HepG2 (cell line): ENCODE measurements at regions not wholly inside any gene's neighbourhood (a gene's known extent, or its start where the extent isn't known, plus 50 kb on each side); places are given as distances from the start of the nearest gene placed in this dataset.

ENCODE experiments used
- ATAC-seq: fragments of 200-7000 bp; cut with Tn5 transposase; 3 replicates; pipeline ENCODE4 v1.9.1; 2020; ENCODE audit warnings: mild to moderate bottlenecking, moderate library complexity
- BruUV-seq: library from RNA; stranded (reverse); fragments of 400-500 nt; replicated peaks from 2 replicates; lab custom pipeline; 2021; lab: Mats Ljungman, UMichigan
- CTCF ChIA-PET: fragments of 300-600 bp; formaldehyde crosslinking; extraction: SDS; loops from one replicate; lab custom pipeline; 2021; ENCODE audit warnings: low total read pairs, inconsistent platforms, low intra/inter-chr PET ratio; lab: Yijun Ruan, JAX
- POLR2A ChIA-PET: fragments of 350-600 bp; sonication (Branson Sonifier 250); formaldehyde crosslinking; loops from one replicate; lab custom pipeline; 2020; ENCODE audit warnings: antibody characterized with exemption, inconsistent platforms; lab: Yijun Ruan, JAX
- DNase-seq: peaks from one replicate; pipeline ENCODE4 v3.0.0-alpha.2; 2015; ENCODE audit warnings: low spot score
- FAIRE-seq: peaks from 3 replicates; lab custom pipeline; 2011; peaks lifted over from hg19 to GRCh38; lab: Jason Lieb, UNC
- H2AFZ ChIP-seq: one replicate; pipeline ENCODE4 v1.6.1; 2011; ENCODE audit warnings: low read length, inconsistent platforms
- H3K27ac ChIP-seq: fragments of 300-600 bp; 3 replicates; pipeline ENCODE4 v1.8.0; 2011; ENCODE audit warnings: mixed run types, mild to moderate bottlenecking, mixed read lengths, low read length, inconsistent platforms; ENCODE audit not compliant: insufficient read depth; ENCODE audit errors: extremely low read length
- H3K27me3 ChIP-seq, 2 experiments: fragments of 200-600 bp in 1 of 2; 2 replicates in 1 of 2; 3 replicates in 1 of 2; pipeline versions ENCODE4 v1.6.0 to v1.8.0; 2011; ENCODE audit warnings: low read length in 2 of 2, mild to moderate bottlenecking in 2 of 2, moderate library complexity in 2 of 2, inconsistent platforms in 1 of 2; ENCODE audit not compliant: insufficient read depth in 2 of 2, control insufficient read depth in 1 of 2
- H3K36me3 ChIP-seq, 2 experiments: fragments of 200-600 bp in 1 of 2; replicated peaks in 1 of 2; 2 replicates in 1 of 2; 3 replicates in 1 of 2; pipeline versions ENCODE4 v1.5.1 to v1.8.0; 2011; ENCODE audit warnings: low read length in 2 of 2, inconsistent platforms in 1 of 2; ENCODE audit not compliant: insufficient read depth in 2 of 2, control insufficient read depth in 1 of 2
- H3K4me1 ChIP-seq: 2 replicates; pipeline ENCODE4 v1.5.1; 2012; ENCODE audit warnings: low read length, inconsistent platforms; ENCODE audit not compliant: insufficient read depth
- H3K4me2 ChIP-seq: 2 replicates; pipeline ENCODE4 v1.6.0; 2011; ENCODE audit warnings: low read depth, low read length, inconsistent platforms
- H3K4me3 ChIP-seq, 3 experiments: fragments of 200-600 bp in 1 of 3; sonication (generic), shearing (Covaris generic) in 1 of 3; replicated peaks in 1 of 3; 2 replicates each; pipeline ENCODE4 v1.5.1; 2011 to 2016; ENCODE audit warnings: low read length in 3 of 3, inconsistent platforms in 2 of 3, low read depth in 2 of 3, mild to moderate bottlenecking in 2 of 3, control low read depth in 1 of 3, mixed read lengths in 1 of 3; ENCODE audit not compliant: insufficient read depth in 1 of 3
- H3K79me2 ChIP-seq: one replicate; pipeline ENCODE4 v1.6.1; 2011; ENCODE audit warnings: low read length, inconsistent platforms; ENCODE audit not compliant: insufficient read depth
- H3K9ac ChIP-seq: 2 replicates; pipeline ENCODE4 v1.6.0; 2011; ENCODE audit warnings: mild to moderate bottlenecking, low read depth, low read length, inconsistent platforms; ENCODE audit not compliant: insufficient read depth
- H3K9me3 ChIP-seq: 2 replicates; pipeline ENCODE4 v1.5.1; 2012; ENCODE audit warnings: mild to moderate bottlenecking, low read length
- H4K20me1 ChIP-seq: 2 replicates; pipeline ENCODE4 v1.6.0; 2011; ENCODE audit warnings: inconsistent platforms, mild to moderate bottlenecking, low read length, moderate library complexity; ENCODE audit not compliant: insufficient read depth
- FOXA3 ChIP-seq: IDR thresholded peaks from 2 replicates; pipeline ENCODE4 v1.6.1; 2016; ENCODE audit warnings: missing genetic modification reagents, missing compliant biosample characterization
- HINFP ChIP-seq: sonication (generic); formaldehyde crosslinking; IDR thresholded peaks from 2 replicates; pipeline ENCODE4 v1.4.0; 2020; ENCODE audit warnings: low read depth, mild to moderate bottlenecking, missing genetic modification reagents
- HMGXB4 ChIP-seq, 2 experiments: sonication (generic) in 1 of 2; formaldehyde crosslinking in 1 of 2; IDR thresholded peaks; 2 replicates each; pipeline versions ENCODE4 v1.4.0 to v1.6.1; 2018 to 2020; ENCODE audit warnings: missing genetic modification reagents in 2 of 2, borderline replicate concordance in 1 of 2, low read depth in 1 of 2, mild to moderate bottlenecking in 1 of 2, missing biosample characterization in 1 of 2
- HNRNPK ChIP-seq: fragments of 200-400 bp; formaldehyde crosslinking; IDR thresholded peaks from 2 replicates; pipeline ENCODE4 v1.6.1; 2018; ENCODE audit warnings: low read length, low read depth, moderate library complexity, mild to moderate bottlenecking; ENCODE audit not compliant: poor library complexity, severe bottlenecking
- HNRNPUL1 ChIP-seq: fragments of 200-400 bp; formaldehyde crosslinking; IDR thresholded peaks from 2 replicates; pipeline ENCODE4 v1.6.1; 2017; ENCODE audit warnings: low read depth, mild to moderate bottlenecking, low read length, moderate library complexity
- MTA3 ChIP-seq: sonication (generic); formaldehyde crosslinking; IDR thresholded peaks from 2 replicates; pipeline ENCODE4 v1.4.0; 2020; ENCODE audit warnings: missing genetic modification reagents
- NCOA1 ChIP-seq: sonication (generic); formaldehyde crosslinking; IDR thresholded peaks from 2 replicates; pipeline ENCODE4 v1.9.0; 2021; ENCODE audit warnings: missing genetic modification reagents
- NFYB ChIP-seq: sonication (generic); formaldehyde crosslinking; IDR thresholded peaks from 2 replicates; pipeline ENCODE4 v1.4.0; 2020; ENCODE audit warnings: missing genetic modification reagents
- POGK ChIP-seq: sonication (generic); formaldehyde crosslinking; conservative IDR thresholded peaks from 2 replicates; pipeline ENCODE4 v1.8.0; 2022; ENCODE audit warnings: mild to moderate bottlenecking, moderate library complexity, missing genetic modification reagents
- SMC3 ChIP-seq: IDR thresholded peaks from 2 replicates; pipeline ENCODE4 v1.6.1; 2011; ENCODE audit warnings: low read length, improper control_type of control experiment
- U2AF2 ChIP-seq: fragments of 200-400 bp; formaldehyde crosslinking; IDR thresholded peaks from 2 replicates; pipeline ENCODE4 v1.6.1; 2017; ENCODE audit warnings: low read depth, mild to moderate bottlenecking, low read length
- ZHX1 ChIP-seq: sonication (generic); formaldehyde crosslinking; IDR thresholded peaks from 2 replicates; pipeline ENCODE4 v1.8.1; 2022; ENCODE audit warnings: low read depth, mild to moderate bottlenecking, missing genetic modification reagents
- ZKSCAN8 ChIP-seq: IDR thresholded peaks from 2 replicates; pipeline ENCODE4 v1.6.1; 2016; ENCODE audit warnings: borderline replicate concordance, missing genetic modification reagents, missing compliant biosample characterization
- ZMAT5 ChIP-seq: sonication (generic); formaldehyde crosslinking; IDR thresholded peaks from 2 replicates; pipeline ENCODE4 v1.5.0; 2020; ENCODE audit warnings: mild to moderate bottlenecking, low read depth, missing genetic modification reagents, borderline replicate concordance
- ZNF546 ChIP-seq: sonication (generic); formaldehyde crosslinking; conservative IDR thresholded peaks from 2 replicates; pipeline ENCODE4 v1.8.1; 2023; ENCODE audit warnings: mild to moderate bottlenecking, missing genetic modification reagents
- WGBS: methylation state at CpG from one replicate; pipeline ENCODE4 v1.1.6; 2017; ENCODE audit warnings: low lambda C conversion rate; 5-methylcytosine and 5-hydroxymethylcytosine counted together
- in situ Hi-C: cut with HindIII; loops from 2 replicates; pipeline ENCODE4 v1.10.0; 2017; ENCODE audit warnings: low pct_unique_long_range_greater_than_20kb; ENCODE audit not compliant: extremely low pct_ligation_motif_present
- intact Hi-C: fragments of 100-400 bp; cut with micrococcal nuclease; formaldehyde crosslinking; loops from one replicate; pipeline ENCODE4 v1.10.0; 2022; ENCODE audit not compliant: unreplicated experiment

GRCh38 chr4:14069886-14070285 lies 442.4 kb upstream of the BOD1L1 start (continued):
- TF ChIP-seq POGK (CRISPR knock-in tag) (no peak), NFYB (CRISPR knock-in tag) (no peak)

GRCh38 chr4:14070289-14070880 lies 442.9 kb upstream of the BOD1L1 start:
- BruUV-seq = no TSS peak
- TF ChIP-seq HNRNPK (no peak), MTA3 (CRISPR knock-in tag) (no peak), ZMAT5 (no peak), FOXA3 (CRISPR knock-in tag) (no peak), U2AF2 (no peak), SMC3 (no peak), HMGXB4 (CRISPR knock-in tag; IDR thresholded peaks at IDR 0.05; ENCODE audit: borderline replicate concordance in 1 of 2, low read depth in 1 of 2) (no peak), HNRNPUL1 (no peak), HINFP (CRISPR knock-in tag) (no peak), ZKSCAN8 (no peak), NCOA1 (no peak), ZNF546 (no peak), ZHX1 (no peak)

More at GRCh38 chr4:14070289-14070880, 442.9 kb upstream of the BOD1L1 start:
- DNase-seq (no peak), FAIRE-seq (no peak), ATAC-seq (no peak)
- H3K36me3 ChIP-seq = no peaks in the 10 kb centered on the region
- CTCF ChIA-PET = no interaction called here
- no peaks in the 10 kb centered on the region for H4K20me1 ChIP-seq
- no peak overlapping the region for H3K4me3 ChIP-seq
- H3K79me2 ChIP-seq = no peaks in the 10 kb centered on the region
- in situ Hi-C loops = no loop called here
- WGBS = 0% methylated on average over 5 of the region's 5 CpGs
- intact Hi-C loops = no loop called here
- no peak overlapping the region for H2AFZ ChIP-seq
- no peak overlapping the region for H3K27ac ChIP-seq
- no peaks in the 10 kb centered on the region; a peak in 1 of 5 replicates for H3K27me3 ChIP-seq
- no peaks in the 10 kb centered on the region for H3K4me1 ChIP-seq
- H3K9ac ChIP-seq = no peak overlapping the region
- POLR2A ChIA-PET = no interaction called here
- no peak overlapping the region for H3K4me2 ChIP-seq
- peaks cover 98% of the 10 kb centered on the region for H3K9me3 ChIP-seq
